ENCODE measurements at regions not wholly inside any gene's neighbourhood (a gene's known extent, or its start where the extent isn't known, plus 50 kb on each side); places are given as distances from the start of the nearest gene placed in this dataset.

GRCh38 chr3:35488526-35488925 lies 150.8 kb upstream of the ARPP21 start:
- no peaks in the 10 kb centered on the region for H3K4me1 ChIP-seq
- no peak overlapping the region for H3K4me3 ChIP-seq
- DNase-seq = no peak
- H3K27ac ChIP-seq = no peak overlapping the region
- no peaks in the 10 kb centered on the region for H3K27me3 ChIP-seq
- TF ChIP-seq POLR2A (IDR thresholded peaks at IDR 0.05) = no peak
- TF ChIP-seq CTCF (IDR thresholded peaks at IDR 0.05) = no peak
- H3K9me3 ChIP-seq = no peaks in the 10 kb centered on the region
- no peaks in the 10 kb centered on the region for H3K36me3 ChIP-seq

- TF ChIP-seq POLR2A (IDR thresholded peaks at IDR 0.05) = no peak
- TF ChIP-seq CTCF (IDR thresholded peaks at IDR 0.05) = no peak
- Histone ChIP-seq H3K4me1 (no peaks in the 10 kb centered on the region), H3K27me3 (no peaks in the 10 kb centered on the region), H3K4me3 (no peak overlapping the region), H3K9me3 (no peaks in the 10 kb centered on the region), H3K36me3 (no peaks in the 10 kb centered on the region), H3K27ac (no peak overlapping the region)
- no peak for DNase-seq
Measured at GRCh38 chr3:35492841-35493240, 146.5 kb upstream of the ARPP21 start.

GRCh38 chr3:35498506-35499210 lies 140.7 kb upstream of the ARPP21 start:
- no peaks in the 10 kb centered on the region for H3K9me3 ChIP-seq
- no peaks in the 10 kb centered on the region for H3K27me3 ChIP-seq
- H3K4me3 ChIP-seq = no peak overlapping the region
- H3K4me1 ChIP-seq = no peaks in the 10 kb centered on the region
- H3K36me3 ChIP-seq = no peaks in the 10 kb centered on the region
- TF ChIP-seq POLR2A (IDR thresholded peaks at IDR 0.05) (no peak), CTCF (IDR thresholded peaks at IDR 0.05) (no peak)
- no peak overlapping the region for H3K27ac ChIP-seq
- DNase-seq = no peak

- Histone ChIP-seq H3K4me1 (no peaks in the 10 kb centered on the region), H3K27ac (no peak overlapping the region), H3K4me3 (no peak overlapping the region), H3K27me3 (no peaks in the 10 kb centered on the region), H3K36me3 (no peaks in the 10 kb centered on the region), H3K9me3 (no peaks in the 10 kb centered on the region)
- TF ChIP-seq POLR2A (IDR thresholded peaks at IDR 0.05) (no peak), CTCF (IDR thresholded peaks at IDR 0.05) (no peak)
- DNase-seq = no peak
Measured at GRCh38 chr3:35500641-35501350, 138.5 kb upstream of the ARPP21 start.

GRCh38 chr3:35502699-35503098 lies 136.6 kb upstream of the ARPP21 start:
- Histone ChIP-seq H3K9me3 (no peaks in the 10 kb centered on the region), H3K36me3 (no peaks in the 10 kb centered on the region), H3K27ac (no peak overlapping the region), H3K27me3 (no peaks in the 10 kb centered on the region), H3K4me1 (no peaks in the 10 kb centered on the region), H3K4me3 (no peak overlapping the region)
- DNase-seq = no peak
- TF ChIP-seq POLR2A (IDR thresholded peaks at IDR 0.05) = no peak
- no peak for TF ChIP-seq CTCF (IDR thresholded peaks at IDR 0.05)

Measured in Peyer's patch (tissue), 4 donors.